H1 (cell line): ENCODE measurements at regions not wholly inside any gene's neighbourhood (a gene's known extent, or its start where the extent isn't known, plus 50 kb on each side); places are given as distances from the start of the nearest gene placed in this dataset.

Experiments
- CTCF ChIA-PET: fragments of 300-600 bp; sonication (Branson Sonifier 250); formaldehyde crosslinking; loops from one replicate; lab custom pipeline; 2021; ENCODE audit not compliant: partially characterized antibody; lab: Charles Lee
- POLR2A ChIA-PET: fragments of 300-600 bp; sonication (Branson Sonifier 250); formaldehyde crosslinking; loops from one replicate; lab custom pipeline; 2021; ENCODE audit warnings: inconsistent platforms; ENCODE audit not compliant: partially characterized antibody; lab: Charles Lee
- DNase-seq, 2 experiments: peaks; one replicate each; pipeline versions ENCODE4 v3.0.0 to v3.0.0-alpha.2; 2010 to 2022; ENCODE audit warnings: low spot score in 2 of 2, low read depth in 1 of 2, mixed read lengths in 1 of 2
- FAIRE-seq: peaks from 2 replicates; lab custom pipeline; 2011; peaks lifted over from hg19 to GRCh38; lab: Jason Lieb, UNC
- H2AFZ ChIP-seq: 2 replicates; pipeline ENCODE4 v1.8.1; 2012; ENCODE audit warnings: low read length, inconsistent platforms
- H2AK5ac ChIP-seq: 2 replicates; pipeline ENCODE4 v1.6.1; 2013; ENCODE audit warnings: low read depth, low read length
- H2BK120ac ChIP-seq: replicated peaks from 2 replicates; pipeline ENCODE3; 2013; ENCODE audit warnings: low read depth, low read length, inconsistent platforms
- H2BK12ac ChIP-seq: 2 replicates; pipeline ENCODE4 v1.6.1; 2013; ENCODE audit warnings: low read depth, low read length
- H2BK15ac ChIP-seq: 2 replicates; pipeline ENCODE4 v1.6.1; 2013; ENCODE audit warnings: low read length
- H2BK20ac ChIP-seq: 2 replicates; pipeline ENCODE4 v1.6.1; 2013; ENCODE audit warnings: low read length
- H2BK5ac ChIP-seq: 2 replicates; pipeline ENCODE4 v1.6.1; 2013; ENCODE audit warnings: low read depth, low read length
- H3K14ac ChIP-seq: 2 replicates; pipeline ENCODE4 v1.6.1; 2013; ENCODE audit warnings: inconsistent platforms; ENCODE audit not compliant: insufficient read length
- H3K18ac ChIP-seq: 2 replicates; pipeline ENCODE4 v1.6.1; 2013; ENCODE audit warnings: low read length; ENCODE audit errors: extremely low read depth
- H3K23ac ChIP-seq: 2 replicates; pipeline ENCODE4 v1.6.1; 2013; ENCODE audit warnings: inconsistent platforms; ENCODE audit not compliant: insufficient read length
- H3K23me2 ChIP-seq: 2 replicates; pipeline ENCODE4 v1.6.1; 2013; ENCODE audit warnings: low read depth, low read length
- H3K27ac ChIP-seq: 2 replicates; pipeline ENCODE4 v1.6.1; 2011; ENCODE audit warnings: low read depth, low read length, inconsistent platforms
- H3K27me3 ChIP-seq, 4 experiments: replicated peaks in 1 of 4; 1 replicate in 1 of 4; 2 replicates in 3 of 4; pipeline versions ENCODE4 v1.6.1 to v1.8.1; 2011 to 2013; ENCODE audit warnings: low read length in 3 of 4, mild to moderate bottlenecking in 3 of 4, inconsistent platforms in 2 of 4, mixed read lengths in 2 of 4, moderate library complexity in 1 of 4; ENCODE audit not compliant: control insufficient read depth in 3 of 4, insufficient read depth in 3 of 4; ENCODE audit errors: extremely low read depth in 1 of 4
- H3K36me3 ChIP-seq, 4 experiments: 2 replicates each; pipeline versions ENCODE4 v1.6.1 to v1.8.1; 2011 to 2013; ENCODE audit warnings: mild to moderate bottlenecking in 4 of 4, low read length in 3 of 4, moderate library complexity in 2 of 4, control low read depth in 1 of 4, inconsistent platforms in 1 of 4; ENCODE audit not compliant: insufficient read depth in 4 of 4, control insufficient read depth in 2 of 4
- H3K4ac ChIP-seq: replicated peaks from 2 replicates; pipeline ENCODE3; 2013; ENCODE audit warnings: low read length, low read depth, mixed read lengths, inconsistent platforms; ENCODE audit not compliant: insufficient read length
- H3K4me1 ChIP-seq, 4 experiments: replicated peaks in 1 of 4; 1 replicate in 1 of 4; 2 replicates in 3 of 4; pipeline versions ENCODE4 v1.6.1 to v1.8.1; 2011 to 2013; ENCODE audit warnings: low read length in 3 of 4, inconsistent platforms in 2 of 4, mixed read lengths in 1 of 4; ENCODE audit not compliant: insufficient read depth in 4 of 4, control insufficient read depth in 3 of 4
- H3K4me2 ChIP-seq, 2 experiments: 2 replicates each; pipeline versions ENCODE4 v1.6.1 to v1.8.1; 2011 to 2013; ENCODE audit warnings: low read depth in 2 of 2, low read length in 2 of 2, control low read depth in 1 of 2, inconsistent platforms in 1 of 2, mild to moderate bottlenecking in 1 of 2; ENCODE audit not compliant: insufficient read depth in 1 of 2
- H3K4me3 ChIP-seq, 4 experiments: fragments of 200-600, 300-600 bp in 1 of 4; sonication (generic), shearing (Covaris generic), sonication (Bioruptor Twin) in 1 of 4; 2 replicates each; pipeline versions ENCODE4 v1.5.1 to v1.8.1; 2011 to 2016; ENCODE audit warnings: low read length in 4 of 4, low read depth in 3 of 4, control low read depth in 2 of 4, inconsistent platforms in 2 of 4, mild to moderate bottlenecking in 2 of 4, mixed read lengths in 1 of 4, moderate library complexity in 1 of 4; ENCODE audit not compliant: insufficient read depth in 2 of 4; ENCODE audit errors: extremely low read depth in 1 of 4
- H3K56ac ChIP-seq: replicated peaks from 2 replicates; pipeline ENCODE3; 2013; ENCODE audit warnings: low read depth, mild to moderate bottlenecking, mixed read lengths, low read length, inconsistent platforms; ENCODE audit not compliant: insufficient read length
- H3K79me1 ChIP-seq: 2 replicates; pipeline ENCODE4 v1.6.1; 2013; ENCODE audit warnings: low read depth, low read length, control low read depth
- H3K79me2 ChIP-seq, 2 experiments: 2 replicates each; pipeline versions ENCODE4 v1.6.1 to v1.8.1; 2012 to 2013; ENCODE audit warnings: low read length in 2 of 2, mild to moderate bottlenecking in 2 of 2, inconsistent platforms in 1 of 2; ENCODE audit not compliant: insufficient read depth in 2 of 2, control insufficient read depth in 1 of 2
- H3K9ac ChIP-seq, 4 experiments: replicated peaks in 1 of 4; 1 replicate in 1 of 4; 2 replicates in 3 of 4; pipeline versions ENCODE4 v1.6.1 to v1.8.1; 2011 to 2013; ENCODE audit warnings: low read depth in 3 of 4, low read length in 3 of 4, control low read depth in 2 of 4, mild to moderate bottlenecking in 2 of 4, moderate library complexity in 2 of 4, inconsistent platforms in 1 of 4; ENCODE audit errors: extremely low read depth in 1 of 4
- H3K9me3 ChIP-seq, 2 experiments: 2 replicates each; pipeline versions ENCODE4 v1.6.1 to v1.8.1; 2012 to 2013; ENCODE audit warnings: mild to moderate bottlenecking in 2 of 2, moderate library complexity in 2 of 2, control low read depth in 1 of 2, inconsistent platforms in 1 of 2, low read depth in 1 of 2, low read length in 1 of 2, mixed read lengths in 1 of 2; ENCODE audit not compliant: insufficient read depth in 2 of 2
- H4K20me1 ChIP-seq, 2 experiments: replicated peaks in 1 of 2; 2 replicates each; pipeline versions ENCODE3 to v1.8.1; 2011 to 2013; ENCODE audit warnings: inconsistent platforms in 2 of 2, low read length in 2 of 2, mild to moderate bottlenecking in 1 of 2; ENCODE audit not compliant: insufficient read depth in 2 of 2, control insufficient read depth in 1 of 2
- H4K5ac ChIP-seq: 2 replicates; pipeline ENCODE4 v1.6.1; 2013; ENCODE audit warnings: low read length, low read depth, mixed read lengths, inconsistent platforms; ENCODE audit not compliant: insufficient read length
- H4K8ac ChIP-seq: 2 replicates; pipeline ENCODE4 v1.8.0; 2013; ENCODE audit warnings: mild to moderate bottlenecking, moderate library complexity, low read length, inconsistent platforms; ENCODE audit not compliant: insufficient read depth; ENCODE audit errors: extremely low read depth
- H4K91ac ChIP-seq: replicated peaks from 2 replicates; pipeline ENCODE3; 2013; ENCODE audit warnings: low read length, mixed read lengths, inconsistent platforms; ENCODE audit not compliant: insufficient read length
- BCL11A ChIP-seq, 2 experiments: IDR thresholded peaks; one replicate each; pipeline ENCODE4 v1.6.1; 2011; ENCODE audit warnings: low read depth in 2 of 2, low read length in 2 of 2, mild to moderate bottlenecking in 2 of 2
- CEBPB ChIP-seq: IDR thresholded peaks from 2 replicates; pipeline ENCODE4 v1.6.1; 2012; ENCODE audit warnings: low read depth, low read length
- CHD2 ChIP-seq: IDR thresholded peaks from 2 replicates; pipeline ENCODE4 v1.6.1; 2012; ENCODE audit warnings: low read length, improper control_type of control experiment
- KDM1A ChIP-seq: fragments of 200-600, 300-600 bp; sonication (generic); IDR thresholded peaks from 2 replicates; pipeline ENCODE4 v1.7.1; 2016; ENCODE audit warnings: mild to moderate bottlenecking, low read length, borderline replicate concordance
- RNF2 ChIP-seq: fragments of 200-900, 300-1000 bp; sonication (generic); IDR thresholded peaks from 2 replicates; pipeline ENCODE4 v1.7.1; 2016; ENCODE audit warnings: borderline replicate concordance, low read depth, mild to moderate bottlenecking, antibody characterized with exemption, low read length; ENCODE audit not compliant: poor library complexity, severe bottlenecking; ENCODE audit errors: missing control alignments
- SAP30 ChIP-seq: fragments of 300-600 bp; sonication (generic); IDR thresholded peaks from 2 replicates; pipeline ENCODE4 v1.7.1; 2012; ENCODE audit warnings: low read length, moderate library complexity, mild to moderate bottlenecking, inconsistent platforms; ENCODE audit not compliant: insufficient read depth, insufficient replicate concordance
- SP4 ChIP-seq: IDR thresholded peaks from 2 replicates; pipeline ENCODE4 v1.6.1; 2012; ENCODE audit warnings: low read length, inconsistent platforms
- WGBS, 2 experiments: shearing (Covaris generic) in 1 of 2; methylation state at CpG; one replicate each; pipeline versions ENCODE4 v1.1.6 to v1.1.7; 2013 to 2015; ENCODE audit warnings: low lambda C conversion rate in 2 of 2, mixed read lengths in 2 of 2, inconsistent platforms in 1 of 2, low coverage in 1 of 2, missing lambda C conversion rate in 1 of 2; ENCODE audit not compliant: insufficient replicate concordance in 2 of 2, insufficient coverage in 1 of 2, insufficient read length in 1 of 2; ENCODE audit errors: extremely low coverage in 1 of 2, missing lambda C conversion rate in 1 of 2; 5-methylcytosine and 5-hydroxymethylcytosine counted together
- TF ChIP-seq, protein P1 (sequence below): IDR thresholded peaks from 2 replicates; pipeline ENCODE4 v1.6.1; 2012; ENCODE audit warnings: low read length, inconsistent platforms

DNA sequence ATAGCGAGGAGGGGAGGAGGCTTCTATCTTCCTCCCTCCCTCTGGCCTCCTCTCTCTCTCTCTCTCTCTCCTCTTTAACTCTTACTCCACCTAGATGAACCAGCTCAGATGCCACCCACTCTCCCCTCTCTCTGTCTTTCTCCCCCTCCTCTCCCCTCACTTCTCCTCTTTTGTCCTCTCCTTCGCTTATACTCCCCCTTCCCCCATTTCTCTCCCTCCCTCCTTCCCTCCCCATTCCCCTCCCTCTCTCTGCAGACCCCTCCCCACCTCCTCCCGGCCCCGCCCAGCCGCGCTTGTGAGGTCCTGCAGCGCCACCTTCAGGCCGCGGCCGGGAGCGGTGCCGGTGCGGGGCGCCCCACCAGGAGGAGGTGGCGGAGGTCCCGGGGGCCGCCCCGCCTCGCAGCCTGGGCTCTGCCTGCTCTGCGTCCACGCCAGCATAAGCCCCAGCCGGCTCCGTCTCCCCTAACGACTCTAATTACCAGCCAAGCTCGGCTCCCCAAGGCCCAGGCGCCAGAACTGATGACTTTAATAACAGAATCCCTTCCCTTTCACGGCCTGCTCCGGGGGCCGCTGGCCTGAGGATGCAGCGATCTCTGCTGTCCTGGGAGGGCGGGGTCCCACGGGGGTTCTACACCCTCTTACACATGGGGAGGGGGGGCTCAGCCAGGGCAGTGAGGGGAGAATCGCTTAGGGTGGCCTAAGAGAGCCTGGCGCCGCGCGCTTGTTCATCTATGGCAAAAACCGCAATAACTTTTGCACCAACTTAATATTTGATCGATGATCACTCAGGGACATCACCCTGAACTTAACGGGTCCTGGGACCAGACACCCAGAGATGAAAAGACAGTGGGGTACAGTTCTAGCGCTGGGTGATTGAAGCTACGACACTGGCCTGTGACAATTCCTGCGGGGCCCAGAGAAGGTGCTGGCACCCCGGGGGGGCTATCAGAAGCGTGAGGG is 637.3 kb downstream of the MATN1 start:
- peak overlapping the region; percentile 22 for H4K5ac ChIP-seq
- H3K27me3 ChIP-seq, result no peaks in the 10 kb centered on the region; a peak in 1 of 7 replicates
- no peaks in the 10 kb centered on the region for H3K36me3 ChIP-seq
- no peak overlapping the region for H2AK5ac ChIP-seq
- no peaks in the 10 kb centered on the region for H3K23me2 ChIP-seq
- no peak overlapping the region for H2BK20ac ChIP-seq
- 0 out of 2 replicates have a peak overlapping the region, but pooled peaks have one; percentile 73 for H2AFZ ChIP-seq
- no peaks in the 10 kb centered on the region for H4K20me1 ChIP-seq
- WGBS, 2 experiments, result 48% methylated on average over 28 of the region's 45 CpGs; no CpG with 5 or more reads in 1 of the 2 experiments
- H3K23ac ChIP-seq, result no peak overlapping the region
- H2BK15ac ChIP-seq, result no peak overlapping the region
- H3K56ac ChIP-seq, result no peak overlapping the region
- POLR2A ChIA-PET, result no interaction called here
- no peak overlapping the region for H3K14ac ChIP-seq
- H3K79me2 ChIP-seq, result no peaks in the 10 kb centered on the region
- no peaks in the 10 kb centered on the region for H3K79me1 ChIP-seq
- no peak overlapping the region for H2BK120ac ChIP-seq
- H3K4me1 ChIP-seq, result peaks cover 0 to 10% (median 3%) of the 10 kb centered on the region in 4 experiments; a peak in 5 of 7 replicates
- peak overlapping the region in 3 of 4 experiments; percentile 9 to 53 (median 19); a peak in 4 of 8 replicates for H3K4me3 ChIP-seq
- DNase-seq, result peak; percentile 57 to 98
- H4K8ac ChIP-seq, result peak overlapping the region; percentile 68
- H3K4me2 ChIP-seq, result peak overlapping the region; percentile 45 to 68; a peak in 3 of 4 replicates
- no peak overlapping the region for H3K4ac ChIP-seq
- no peak overlapping the region; the same call in 1 of the 2 replicates for H3K18ac ChIP-seq
- no peak overlapping the region for H3K27ac ChIP-seq
- H2BK5ac ChIP-seq, result peak overlapping the region; percentile 68; the same call in 1 of the 2 replicates
- FAIRE-seq, result no peak
- H3K9ac ChIP-seq, result no peak overlapping the region
- 0 out of 2 replicates have a peak overlapping the region, but pooled peaks have one; percentile 30 for H2BK12ac ChIP-seq
- H3K9me3 ChIP-seq, result no peaks in the 10 kb centered on the region
- peak overlapping the region; percentile 56 for H4K91ac ChIP-seq
- CTCF ChIA-PET, result interaction anchor here (0.6 to 3.3 kb wide), 38 partner anchors 12 to 670 kb away, joined by 3 to 24 read pairs (median 3); no protein-coding TSS in a partner anchor
- TF ChIP-seq SAP30 (no peak), KDM1A (peak; percentile 64; the same call in 1 of the 2 replicates), CHD2 (peak; percentile 25; the same call in 1 of the 2 replicates), CEBPB (no peak), RNF2 (no peak), SP4 (peak; percentile 62; the same call in 1 of the 2 replicates), BCL11A (IDR thresholded peaks at IDR 0.05; ENCODE audit: low read depth in 2 of 2, low read length in 2 of 2) (no peak)
- TF ChIP-seq, protein P1, sequence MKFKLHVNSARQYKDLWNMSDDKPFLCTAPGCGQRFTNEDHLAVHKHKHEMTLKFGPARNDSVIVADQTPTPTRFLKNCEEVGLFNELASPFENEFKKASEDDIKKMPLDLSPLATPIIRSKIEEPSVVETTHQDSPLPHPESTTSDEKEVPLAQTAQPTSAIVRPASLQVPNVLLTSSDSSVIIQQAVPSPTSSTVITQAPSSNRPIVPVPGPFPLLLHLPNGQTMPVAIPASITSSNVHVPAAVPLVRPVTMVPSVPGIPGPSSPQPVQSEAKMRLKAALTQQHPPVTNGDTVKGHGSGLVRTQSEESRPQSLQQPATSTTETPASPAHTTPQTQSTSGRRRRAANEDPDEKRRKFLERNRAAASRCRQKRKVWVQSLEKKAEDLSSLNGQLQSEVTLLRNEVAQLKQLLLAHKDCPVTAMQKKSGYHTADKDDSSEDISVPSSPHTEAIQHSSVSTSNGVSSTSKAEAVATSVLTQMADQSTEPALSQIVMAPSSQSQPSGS, result no peak
